ENCODE measurements at regions not wholly inside any gene's neighbourhood (a gene's known extent, or its start where the extent isn't known, plus 50 kb on each side); places are given as distances from the start of the nearest gene placed in this dataset.
"Not testable (repeated sequence)": the region's sequence is repeated elsewhere in the genome, so short reads cannot be mapped to it uniquely, and the experiment has no call there.

- not testable (repeated sequence) for DNase-seq (ENCODE audit: low read depth)
These were observed 106.6 kb upstream of the TERB2 start for GRCh38 chr15:44849701-44850403.

DNA sequence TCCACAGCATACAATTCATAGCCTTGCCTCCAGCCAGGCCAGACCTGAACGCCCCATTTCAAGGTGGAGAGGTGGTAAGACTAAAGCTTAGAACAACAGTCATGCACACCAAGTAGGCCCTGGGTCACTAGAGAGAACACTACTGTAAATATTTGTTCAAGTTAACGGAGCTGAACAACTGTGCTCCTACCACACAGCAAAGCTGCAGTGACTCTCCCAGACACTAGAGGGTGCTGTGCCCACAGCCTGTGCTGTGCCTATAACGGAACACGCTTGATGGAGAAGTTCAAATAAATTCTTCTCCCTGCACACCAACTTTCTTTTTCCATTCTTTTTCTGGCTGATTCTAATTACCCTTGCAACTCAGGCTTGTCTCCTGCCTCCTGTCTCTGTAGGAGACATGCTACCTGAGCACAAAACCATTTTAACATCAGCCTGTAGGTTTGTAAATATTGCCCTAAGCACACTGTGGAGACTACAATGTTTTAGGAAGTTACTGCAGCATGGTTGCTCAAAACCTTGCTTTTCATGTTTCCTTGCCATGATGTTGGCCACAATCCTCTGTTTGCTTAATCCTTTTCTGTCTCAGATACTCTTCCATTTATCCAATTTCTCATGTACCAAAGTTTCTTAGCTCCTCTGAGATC lies 103.1 kb upstream of the TERB2 start:
- DNase-seq (ENCODE audit: low read depth) = peak; percentile 33

DNA sequence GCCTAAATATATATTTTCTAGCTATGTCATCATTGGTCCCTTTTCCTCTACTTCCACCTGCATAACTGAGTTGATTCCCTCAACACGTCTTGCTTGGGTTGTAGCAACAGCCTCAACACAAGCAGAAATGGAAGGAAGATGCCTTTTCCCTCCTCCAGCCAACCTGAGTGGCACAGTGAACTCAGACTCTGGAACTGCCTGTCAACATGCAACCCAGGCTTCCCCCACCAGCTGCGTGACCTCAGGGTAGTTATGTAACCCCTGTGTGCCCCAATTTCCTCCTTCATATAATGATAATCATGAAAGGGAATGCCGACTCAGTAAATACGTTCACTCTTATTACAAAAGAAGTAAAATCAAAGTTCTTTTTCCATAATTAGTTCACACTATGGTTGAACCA lies 101.8 kb upstream of the TERB2 start:
- DNase-seq (ENCODE audit: low read depth) = not testable (repeated sequence)

- not testable (repeated sequence) for DNase-seq (ENCODE audit: low read depth)
These were observed 100.2 kb upstream of the TERB2 start for GRCh38 chr15:44856284-44856683.

GRCh38 chr15:44857164-44857710 lies 99.2 kb upstream of the TERB2 start:
- DNase-seq (ENCODE audit: low read depth) = not testable (repeated sequence)

- not testable (repeated sequence) for DNase-seq (ENCODE audit: low read depth)
These were observed 97.4 kb upstream of the TERB2 start for GRCh38 chr15:44859088-44859487.

DNA sequence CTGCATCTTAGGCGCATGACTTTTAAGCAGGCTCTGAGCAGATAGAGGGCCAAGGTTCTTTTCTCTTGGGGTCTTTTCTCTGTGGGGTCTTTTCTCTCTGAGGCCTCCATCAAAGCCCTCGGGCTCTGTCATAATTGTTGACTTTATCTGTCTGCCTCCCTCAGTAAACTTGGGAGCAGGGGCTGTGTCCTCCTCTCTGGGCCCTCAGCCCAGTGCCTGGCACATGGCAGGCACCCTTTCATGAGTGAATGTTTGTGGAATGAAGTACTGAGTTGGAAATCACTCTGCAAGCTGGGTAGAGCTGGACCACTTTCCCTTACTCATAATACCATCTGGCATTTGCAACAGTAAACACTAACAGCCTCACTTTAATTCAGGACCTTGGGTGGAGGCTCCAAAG lies 96.3 kb upstream of the TERB2 start:
- DNase-seq (ENCODE audit: low read depth) = not testable (repeated sequence)

GRCh38 chr15:44861439-44861910 lies 95.0 kb upstream of the TERB2 start:
- no peak for DNase-seq (ENCODE audit: low read depth)

DNA sequence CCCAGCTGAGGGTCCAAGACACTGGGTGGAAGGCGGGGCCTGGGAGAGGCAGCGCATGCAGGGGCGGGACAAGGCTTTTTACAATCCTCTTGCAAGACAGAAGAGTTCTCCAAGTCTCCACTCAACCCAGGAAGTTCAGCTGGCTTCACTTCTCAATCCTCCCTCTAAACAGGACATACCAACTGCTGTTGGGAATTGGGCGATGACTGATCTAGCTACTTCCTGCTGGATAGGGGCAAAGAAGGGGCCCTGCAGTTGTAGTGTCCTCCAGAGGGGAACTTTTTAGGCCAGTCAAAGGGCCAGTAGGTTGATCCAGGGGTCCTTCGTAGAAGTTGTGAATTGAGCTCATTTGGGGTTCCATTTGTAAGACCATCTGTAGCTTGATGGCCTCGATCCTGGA lies 94.6 kb upstream of the TERB2 start:
- no peak for DNase-seq (ENCODE audit: low read depth)

GRCh38 chr15:44862866-44863265 lies 93.6 kb upstream of the TERB2 start:
- not testable (repeated sequence) for DNase-seq (ENCODE audit: low read depth)

DNA sequence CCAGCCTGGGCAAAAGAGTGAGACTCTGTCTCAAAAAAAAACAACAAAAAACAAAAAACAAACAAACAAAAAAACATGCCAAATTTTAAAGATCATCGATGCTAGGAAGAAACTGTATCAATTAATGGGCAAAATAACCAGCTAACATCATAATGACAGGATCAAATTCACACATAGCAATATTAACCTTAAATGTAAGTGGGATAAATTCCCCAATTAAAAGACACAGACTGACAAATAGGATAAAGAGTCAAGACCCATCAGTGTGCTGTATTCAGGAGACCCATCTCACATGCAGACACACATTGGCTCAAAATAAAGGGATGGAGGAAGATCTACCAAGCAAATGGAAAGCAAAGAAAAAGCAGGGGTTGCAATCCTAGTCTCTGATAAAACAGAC lies 88.4 kb upstream of the TERB2 start:
- DNase-seq (ENCODE audit: low read depth) = not testable (repeated sequence)

DNA sequence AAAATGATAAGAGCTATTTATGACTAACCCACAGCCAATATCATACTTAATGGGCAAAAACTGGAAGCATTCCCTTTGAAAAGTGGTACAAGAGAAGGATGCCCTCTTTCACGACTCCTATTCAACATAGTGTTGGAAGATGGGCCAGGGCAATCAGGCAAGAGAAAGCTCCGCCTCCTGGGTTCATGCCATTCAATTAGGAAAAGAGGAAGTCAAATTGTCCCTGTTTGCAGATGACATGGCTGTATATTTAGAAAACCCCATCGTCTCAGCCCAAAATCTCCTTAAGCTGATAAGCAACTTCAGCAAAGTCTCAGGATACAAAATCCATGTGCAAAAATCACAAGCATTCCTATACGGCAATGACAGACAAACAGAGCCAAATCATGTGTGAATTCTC lies 86.4 kb upstream of the TERB2 start:
- DNase-seq (ENCODE audit: low read depth) = not testable (repeated sequence)

- no peak for DNase-seq (ENCODE audit: low read depth)
These were observed 83.4 kb upstream of the TERB2 start for GRCh38 chr15:44873103-44873502.

- no peak for DNase-seq (ENCODE audit: low read depth)
These were observed 77.4 kb upstream of the TERB2 start for GRCh38 chr15:44879066-44879465.

DNA sequence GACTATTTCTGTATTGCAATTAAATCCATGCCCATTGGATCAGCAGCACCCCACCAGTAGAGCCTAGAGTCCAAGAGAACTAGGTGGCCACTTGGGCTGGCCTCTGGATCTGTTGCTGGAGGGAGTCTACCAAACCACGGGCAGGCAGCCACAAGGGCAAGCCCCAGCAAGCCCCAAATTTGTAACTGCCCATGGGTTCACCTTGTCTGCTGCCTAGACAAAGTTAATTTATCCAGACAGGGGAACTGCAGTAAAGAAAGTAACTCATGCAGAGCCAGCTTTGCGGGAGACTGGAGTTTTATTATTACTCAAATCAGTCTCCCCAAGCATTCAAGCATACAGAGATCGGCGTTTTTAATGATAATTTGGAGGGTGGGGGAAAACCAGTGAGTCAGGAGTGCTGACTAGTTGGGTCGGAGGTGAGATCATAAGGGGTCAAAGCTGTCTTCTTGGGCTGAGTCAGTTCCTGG lies 74.0 kb upstream of the TERB2 start:
- no peak for DNase-seq (ENCODE audit: low read depth)

DNA sequence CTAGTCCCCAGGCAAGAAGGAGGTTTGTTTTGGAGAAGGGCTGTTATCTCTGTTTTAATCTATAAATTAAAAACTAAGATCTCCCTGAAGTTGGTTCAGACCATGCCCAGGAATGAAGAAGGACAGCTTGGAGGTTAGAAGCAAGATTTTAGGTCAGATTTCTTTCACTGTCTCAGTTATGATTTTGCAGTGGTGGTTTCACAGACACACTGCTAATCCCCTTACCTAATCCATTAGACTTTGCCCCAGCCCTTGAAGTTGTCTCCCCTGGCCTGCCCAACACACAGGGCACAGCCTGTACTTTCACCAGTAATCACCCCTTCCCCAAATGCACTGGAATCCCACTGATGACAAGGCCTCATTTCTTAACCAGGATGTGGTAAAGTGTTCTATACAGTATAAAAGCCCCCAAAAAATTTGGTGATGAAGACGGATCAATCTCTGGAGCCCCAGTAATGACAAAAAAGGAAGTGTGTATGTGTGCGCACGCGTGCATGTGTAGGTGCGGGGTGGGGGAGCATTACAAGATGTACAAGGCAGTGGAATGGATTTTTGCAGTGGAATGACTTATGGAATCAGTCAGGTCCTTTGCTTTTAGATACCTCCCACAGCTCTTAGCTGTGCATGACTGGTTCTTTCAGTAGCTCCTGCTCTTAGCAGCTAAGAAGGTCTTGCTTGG lies 73.1 kb upstream of the TERB2 start:
- no peak for DNase-seq (ENCODE audit: low read depth)

GRCh38 chr15:44898890-44899651 lies 57.4 kb upstream of the TERB2 start:
- DNase-seq (ENCODE audit: low read depth) = not testable (repeated sequence)

DNA sequence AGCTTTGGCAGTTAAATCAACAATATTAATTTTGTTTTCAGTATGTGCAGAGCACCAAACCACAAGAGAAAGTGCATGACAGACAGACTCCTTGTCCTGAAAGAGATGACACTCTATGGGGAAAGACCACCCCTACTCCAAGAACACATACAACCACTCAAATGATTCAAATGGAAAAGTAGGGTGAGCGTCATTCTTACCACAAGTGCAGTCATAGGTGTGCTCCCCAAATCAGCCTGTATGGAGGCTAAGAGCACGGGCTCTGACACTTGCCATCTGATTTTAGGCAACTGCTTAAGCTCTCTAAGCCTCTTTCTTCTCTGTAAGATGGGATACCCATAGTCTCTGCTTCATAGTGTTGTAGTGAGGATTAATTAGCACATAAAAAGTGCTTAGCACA lies 56.7 kb upstream of the TERB2 start:
- not testable (repeated sequence) for DNase-seq (ENCODE audit: low read depth)

- not testable (repeated sequence) for DNase-seq (ENCODE audit: low read depth)
These were observed 55.7 kb upstream of the TERB2 start for GRCh38 chr15:44900796-44901195.

- not testable (repeated sequence) for DNase-seq (ENCODE audit: low read depth)
These were observed 53.2 kb upstream of the TERB2 start for GRCh38 chr15:44903281-44903680.

- not testable (repeated sequence) for DNase-seq (ENCODE audit: low read depth)
These were observed 51.7 kb upstream of the TERB2 start for GRCh38 chr15:44904651-44905340.
